Body of pancreas (tissue), 4 donors: ENCODE measurements at regions not wholly inside any gene's neighbourhood (a gene's known extent, or its start where the extent isn't known, plus 50 kb on each side); places are given as distances from the start of the nearest gene placed in this dataset.

ENCODE experiments used
- ATAC-seq: fragments of 150-250 bp; one replicate; pipeline ENCODE4 v1.9.1; 2016
- DNase-seq, 4 donors: peaks; one replicate each; pipeline ENCODE4 v3.0.0-alpha.2; 2019
- H3K27ac ChIP-seq, 4 donors: fragments of 200-600 bp; sonication (generic); 1 replicate in 3 of 4; 2 replicates in 1 of 4; pipeline versions ENCODE4 v1.5.1 to v1.6.1; 2016 to 2019; ENCODE audit warnings: mild to moderate bottlenecking in 1 of 4, mixed read lengths in 1 of 4, moderate library complexity in 1 of 4
- H3K27me3 ChIP-seq, 2 donors: fragments of 200-600 bp; sonication (generic); one replicate each; pipeline ENCODE4 v1.6.0; 2016; ENCODE audit warnings: mild to moderate bottlenecking in 1 of 2
- H3K36me3 ChIP-seq, 2 donors: fragments of 200-600 bp; sonication (generic); replicated peaks in 1 of 2; 2 replicates each; pipeline ENCODE4 v1.5.1; 2016; ENCODE audit warnings: low read depth in 2 of 2; ENCODE audit not compliant: insufficient read depth in 1 of 2
- H3K4me1 ChIP-seq: fragments of 200-600 bp; sonication (generic); one replicate; pipeline ENCODE4 v1.6.0; 2016
- H3K4me3 ChIP-seq, 2 donors: fragments of 200-600 bp; sonication (generic); 1 replicate in 1 of 2; 2 replicates in 1 of 2; pipeline ENCODE4 v1.5.1; 2016 to 2019
- H3K9me3 ChIP-seq, 3 donors: fragments of 200-600 bp; sonication (generic); 1 replicate in 2 of 3; 2 replicates in 1 of 3; pipeline ENCODE4 v1.5.1; 2016
- CTCF ChIP-seq, 7 experiments: fragments of 450-650 bp in 4 of 7; fragments of 200-600 bp in 3 of 7; sonication (generic) in 3 of 7; IDR thresholded peaks; one replicate each; pipeline ENCODE4 v1.5.1; 2016 to 2019; ENCODE audit warnings: antibody characterized with exemption in 7 of 7
- POLR2A ChIP-seq, 3 donors: fragments of 450-650 bp; IDR thresholded peaks; one replicate each; pipeline ENCODE4 v1.6.1; 2016; ENCODE audit warnings: antibody characterized with exemption in 3 of 3, mild to moderate bottlenecking in 2 of 3
- WGBS, 2 donors: methylation state at CpG; one replicate each; pipeline ENCODE4 v1.1.5; 2017; 5-methylcytosine and 5-hydroxymethylcytosine counted together
- intact Hi-C: fragments of 100-400 bp; cut with DNase I; formaldehyde crosslinking; loops from one replicate; pipeline ENCODE4 v1.15.1; 2023

- WGBS, 2 donors: 92% methylated on average over 3 of the region's 3 CpGs
Observed at GRCh38 chr5:124059200-124059599, 547.2 kb downstream of the CSNK1G3 start.

GRCh38 chr5:124057724-124058231 lies 545.8 kb downstream of the CSNK1G3 start:
- Histone ChIP-seq H3K4me1 (peaks cover 47% of the 10 kb centered on the region), H3K27me3 (no peaks in the 10 kb centered on the region), H3K27ac (peak overlapping the region in 1 of 4 donors; percentile 68), H3K9me3 (no peaks in the 10 kb centered on the region), H3K4me3 (no peak overlapping the region), H3K36me3 (no peaks in the 10 kb centered on the region)
- DNase-seq (no peak), ATAC-seq (no peak)
- TF ChIP-seq POLR2A (IDR thresholded peaks at IDR 0.05): no peak
- no peak for TF ChIP-seq CTCF (IDR thresholded peaks at IDR 0.05)
- intact Hi-C loops: no loop called here
- WGBS, 2 donors: 15 to 24% methylated on average over 4 of the region's 4 CpGs

More at GRCh38 chr5:124059200-124059599, 547.2 kb downstream of the CSNK1G3 start:
- peaks cover 47% of the 10 kb centered on the region for H3K4me1 ChIP-seq
- peak in 1 of 4 donors; percentile 24 for DNase-seq
- H3K27me3 ChIP-seq: no peaks in the 10 kb centered on the region
- intact Hi-C loops: no loop called here
- H3K4me3 ChIP-seq: no peak overlapping the region
- no peak for ATAC-seq
- no peaks in the 10 kb centered on the region for H3K36me3 ChIP-seq
- H3K27ac ChIP-seq: no peak overlapping the region
- TF ChIP-seq POLR2A (IDR thresholded peaks at IDR 0.05) (no peak), CTCF (IDR thresholded peaks at IDR 0.05) (no peak)
- no peaks in the 10 kb centered on the region for H3K9me3 ChIP-seq

GRCh38 chr5:124056991-124057723 lies 545.2 kb downstream of the CSNK1G3 start:
- no peak for TF ChIP-seq CTCF (IDR thresholded peaks at IDR 0.05)
- no peak for TF ChIP-seq POLR2A (IDR thresholded peaks at IDR 0.05)

GRCh38 chr5:124056326-124056990 lies 544.5 kb downstream of the CSNK1G3 start:
- Histone ChIP-seq H3K27ac (peak overlapping the region in 3 of 4 donors; percentile 7 to 68 (median 52)), H3K9me3 (no peaks in the 10 kb centered on the region), H3K27me3 (no peaks in the 10 kb centered on the region), H3K36me3 (no peaks in the 10 kb centered on the region), H3K4me1 (peaks cover 40% of the 10 kb centered on the region), H3K4me3 (no peak overlapping the region)
- ATAC-seq: no peak
- WGBS, 2 donors: 35 to 37% methylated on average over 11 of the region's 11 CpGs
- intact Hi-C loops: no loop called here
- DNase-seq: peak in 1 of 4 donors; percentile 13
- no peak for TF ChIP-seq POLR2A (IDR thresholded peaks at IDR 0.05)
- no peak for TF ChIP-seq CTCF (IDR thresholded peaks at IDR 0.05)

More at GRCh38 chr5:124056991-124057723, 545.2 kb downstream of the CSNK1G3 start:
- no peaks in the 10 kb centered on the region for H3K27me3 ChIP-seq
- H3K27ac ChIP-seq: peak overlapping the region in 3 of 4 donors; percentile 7 to 68 (median 52)
- H3K36me3 ChIP-seq: no peaks in the 10 kb centered on the region
- H3K4me1 ChIP-seq: peaks cover 47% of the 10 kb centered on the region
- ATAC-seq (peak; percentile 77), DNase-seq (peak; percentile 63 to 85 (median 80))
- WGBS, 2 donors: 2 to 5% methylated on average over 6 of the region's 6 CpGs
- H3K4me3 ChIP-seq: no peak overlapping the region
- H3K9me3 ChIP-seq: no peaks in the 10 kb centered on the region
- intact Hi-C loops: no loop called here
